ENCODE measurements at regions not wholly inside any gene's neighbourhood (a gene's known extent, or its start where the extent isn't known, plus 50 kb on each side); places are given as distances from the start of the nearest gene placed in this dataset.

GRCh38 chr20:55782224-55782911, 223.0 kb downstream of the CBLN4 start:
- no peak for DNase-seq

GRCh38 chr20:55778796-55779195, 226.5 kb downstream of the CBLN4 start:
- DNase-seq, result no peak

GRCh38 chr20:55777641-55778040, 227.7 kb downstream of the CBLN4 start:
- DNase-seq, result no peak

GRCh38 chr20:55776176-55776575, 229.1 kb downstream of the CBLN4 start:
- DNase-seq, result no peak

- no peak for DNase-seq
Measured at GRCh38 chr20:55774628-55775027, 230.7 kb downstream of the CBLN4 start.

- no peak for DNase-seq
Measured at GRCh38 chr20:55761797-55762196, 243.5 kb downstream of the CBLN4 start.

- no peak for DNase-seq
Measured at GRCh38 chr20:55761100-55761499, 244.2 kb downstream of the CBLN4 start.

- DNase-seq, result no peak
Measured at GRCh38 chr20:55760586-55760985, 244.7 kb downstream of the CBLN4 start.

- no peak for DNase-seq
Measured at GRCh38 chr20:55755861-55756260, 249.5 kb downstream of the CBLN4 start.

GRCh38 chr20:55755411-55755810, 249.9 kb downstream of the CBLN4 start:
- DNase-seq, result no peak

- DNase-seq, result no peak
Measured at GRCh38 chr20:55746723-55747122, 258.6 kb downstream of the CBLN4 start.

- no peak for DNase-seq
Measured at GRCh38 chr20:55745840-55746239, 259.5 kb downstream of the CBLN4 start.

GRCh38 chr20:55744896-55745295, 260.4 kb downstream of the CBLN4 start:
- DNase-seq, result no peak

GRCh38 chr20:55741801-55742200, 263.5 kb downstream of the CBLN4 start:
- DNase-seq, result no peak

GRCh38 chr20:55740076-55740475, 265.2 kb downstream of the CBLN4 start:
- DNase-seq, result no peak

- no peak for DNase-seq
Measured at GRCh38 chr20:55730321-55730720, 275.0 kb downstream of the CBLN4 start.

- DNase-seq, result no peak
Measured at GRCh38 chr20:55714736-55715135, 290.6 kb downstream of the CBLN4 start.

GRCh38 chr20:55714082-55714481, 291.2 kb downstream of the CBLN4 start:
- no peak for DNase-seq

GRCh38 chr20:55704458-55704857, 300.9 kb downstream of the CBLN4 start:
- DNase-seq, result no peak

- DNase-seq, result no peak
Measured at GRCh38 chr20:55701467-55701866, 303.9 kb downstream of the CBLN4 start.

GRCh38 chr20:55696520-55696919, 308.8 kb downstream of the CBLN4 start:
- DNase-seq, result no peak

- DNase-seq, result no peak
Measured at GRCh38 chr20:55693641-55694040, 311.7 kb downstream of the CBLN4 start.

- no peak for DNase-seq
Measured at GRCh38 chr20:55685841-55686240, 319.5 kb downstream of the CBLN4 start.

- DNase-seq, result no peak
Measured at GRCh38 chr20:55685425-55685824, 319.9 kb downstream of the CBLN4 start.

- DNase-seq, result no peak
Measured at GRCh38 chr20:55684578-55684977, 320.7 kb downstream of the CBLN4 start.

Data from fibroblast of skin of right quadriceps (primary cell).